HepG2 (cell line): ENCODE measurements at regions not wholly inside any gene's neighbourhood (a gene's known extent, or its start where the extent isn't known, plus 50 kb on each side); places are given as distances from the start of the nearest gene placed in this dataset.

ENCODE experiments used
- ATAC-seq: fragments of 200-7000 bp; cut with Tn5 transposase; 3 replicates; pipeline ENCODE4 v1.9.1; 2020; ENCODE audit warnings: mild to moderate bottlenecking, moderate library complexity
- BruUV-seq: library from RNA; stranded (reverse); fragments of 400-500 nt; replicated peaks from 2 replicates; lab custom pipeline; 2021; lab: Mats Ljungman, UMichigan
- CTCF ChIA-PET: fragments of 300-600 bp; formaldehyde crosslinking; extraction: SDS; loops from one replicate; lab custom pipeline; 2021; ENCODE audit warnings: low total read pairs, inconsistent platforms, low intra/inter-chr PET ratio; lab: Yijun Ruan, JAX
- POLR2A ChIA-PET: fragments of 350-600 bp; sonication (Branson Sonifier 250); formaldehyde crosslinking; loops from one replicate; lab custom pipeline; 2020; ENCODE audit warnings: antibody characterized with exemption, inconsistent platforms; lab: Yijun Ruan, JAX
- DNase-seq: peaks from one replicate; pipeline ENCODE4 v3.0.0-alpha.2; 2015; ENCODE audit warnings: low spot score
- FAIRE-seq: peaks from 3 replicates; lab custom pipeline; 2011; peaks lifted over from hg19 to GRCh38; lab: Jason Lieb, UNC
- H2AFZ ChIP-seq: one replicate; pipeline ENCODE4 v1.6.1; 2011; ENCODE audit warnings: low read length, inconsistent platforms
- H3K27ac ChIP-seq: fragments of 300-600 bp; 3 replicates; pipeline ENCODE4 v1.8.0; 2011; ENCODE audit warnings: mixed run types, mild to moderate bottlenecking, mixed read lengths, low read length, inconsistent platforms; ENCODE audit not compliant: insufficient read depth; ENCODE audit errors: extremely low read length
- H3K27me3 ChIP-seq, 2 experiments: fragments of 200-600 bp in 1 of 2; 2 replicates in 1 of 2; 3 replicates in 1 of 2; pipeline versions ENCODE4 v1.6.0 to v1.8.0; 2011; ENCODE audit warnings: low read length in 2 of 2, mild to moderate bottlenecking in 2 of 2, moderate library complexity in 2 of 2, inconsistent platforms in 1 of 2; ENCODE audit not compliant: insufficient read depth in 2 of 2, control insufficient read depth in 1 of 2
- H3K36me3 ChIP-seq, 2 experiments: fragments of 200-600 bp in 1 of 2; replicated peaks in 1 of 2; 2 replicates in 1 of 2; 3 replicates in 1 of 2; pipeline versions ENCODE4 v1.5.1 to v1.8.0; 2011; ENCODE audit warnings: low read length in 2 of 2, inconsistent platforms in 1 of 2; ENCODE audit not compliant: insufficient read depth in 2 of 2, control insufficient read depth in 1 of 2
- H3K4me1 ChIP-seq: 2 replicates; pipeline ENCODE4 v1.5.1; 2012; ENCODE audit warnings: low read length, inconsistent platforms; ENCODE audit not compliant: insufficient read depth
- H3K4me2 ChIP-seq: 2 replicates; pipeline ENCODE4 v1.6.0; 2011; ENCODE audit warnings: low read depth, low read length, inconsistent platforms
- H3K4me3 ChIP-seq, 3 experiments: fragments of 200-600 bp in 1 of 3; sonication (generic), shearing (Covaris generic) in 1 of 3; replicated peaks in 1 of 3; 2 replicates each; pipeline ENCODE4 v1.5.1; 2011 to 2016; ENCODE audit warnings: low read length in 3 of 3, inconsistent platforms in 2 of 3, low read depth in 2 of 3, mild to moderate bottlenecking in 2 of 3, control low read depth in 1 of 3, mixed read lengths in 1 of 3; ENCODE audit not compliant: insufficient read depth in 1 of 3
- H3K79me2 ChIP-seq: one replicate; pipeline ENCODE4 v1.6.1; 2011; ENCODE audit warnings: low read length, inconsistent platforms; ENCODE audit not compliant: insufficient read depth
- H3K9ac ChIP-seq: 2 replicates; pipeline ENCODE4 v1.6.0; 2011; ENCODE audit warnings: mild to moderate bottlenecking, low read depth, low read length, inconsistent platforms; ENCODE audit not compliant: insufficient read depth
- H3K9me3 ChIP-seq: 2 replicates; pipeline ENCODE4 v1.5.1; 2012; ENCODE audit warnings: mild to moderate bottlenecking, low read length
- H4K20me1 ChIP-seq: 2 replicates; pipeline ENCODE4 v1.6.0; 2011; ENCODE audit warnings: inconsistent platforms, mild to moderate bottlenecking, low read length, moderate library complexity; ENCODE audit not compliant: insufficient read depth
- FOSL2 ChIP-seq: sonication (generic); formaldehyde crosslinking; IDR thresholded peaks from 2 replicates; pipeline ENCODE4 v1.4.0; 2020; ENCODE audit warnings: missing genetic modification reagents
- HNRNPL ChIP-seq: fragments of 200-400 bp; formaldehyde crosslinking; IDR thresholded peaks from 2 replicates; pipeline ENCODE4 v1.6.1; 2017; ENCODE audit warnings: mild to moderate bottlenecking, low read depth, low read length
- KAT7 ChIP-seq: IDR thresholded peaks from 2 replicates; pipeline ENCODE4 v1.6.1; 2018; ENCODE audit warnings: borderline replicate concordance, missing compliant biosample characterization
- KLF9 ChIP-seq: IDR thresholded peaks from 2 replicates; pipeline ENCODE4 v1.6.1; 2016; ENCODE audit warnings: low read depth
- MAFF ChIP-seq: IDR thresholded peaks from 2 replicates; pipeline ENCODE4 v1.6.1; 2011; ENCODE audit warnings: low read depth, low read length, improper control_type of control experiment
- MAZ ChIP-seq, 2 experiments: sonication (generic) in 1 of 2; formaldehyde crosslinking in 1 of 2; IDR thresholded peaks; 2 replicates each; pipeline versions ENCODE4 v1.5.0 to v1.6.1; 2012 to 2020; ENCODE audit warnings: low read depth in 2 of 2, mild to moderate bottlenecking in 2 of 2, borderline replicate concordance in 1 of 2, improper control_type of control experiment in 1 of 2, low read length in 1 of 2, missing genetic modification reagents in 1 of 2, moderate library complexity in 1 of 2
- SIX1 ChIP-seq: sonication (generic); formaldehyde crosslinking; IDR thresholded peaks from 2 replicates; pipeline ENCODE4 v1.4.0; 2020; ENCODE audit warnings: missing genetic modification reagents, borderline replicate concordance
- ZBTB3 ChIP-seq: sonication (generic); formaldehyde crosslinking; IDR thresholded peaks from 2 replicates; pipeline ENCODE4 v1.4.0; 2020; ENCODE audit warnings: low read depth, mild to moderate bottlenecking, moderate library complexity, missing genetic modification reagents, borderline replicate concordance
- ZEB1 ChIP-seq: IDR thresholded peaks from 2 replicates; pipeline ENCODE4 v1.6.1; 2012; ENCODE audit warnings: mild to moderate bottlenecking, low read depth, inconsistent platforms; ENCODE audit not compliant: insufficient replicate concordance
- ZNF441 ChIP-seq: sonication (generic); formaldehyde crosslinking; IDR thresholded peaks from 2 replicates; pipeline ENCODE4 v1.7.0; 2021; ENCODE audit warnings: missing genetic modification reagents, borderline replicate concordance
- ZNF558 ChIP-seq: sonication (generic); formaldehyde crosslinking; IDR thresholded peaks from 2 replicates; pipeline ENCODE4 v1.9.0; 2022; ENCODE audit warnings: mild to moderate bottlenecking, missing genetic modification reagents, borderline replicate concordance
- ZNF878 ChIP-seq: sonication (generic); formaldehyde crosslinking; IDR thresholded peaks from 2 replicates; pipeline ENCODE4 v1.8.1; 2023; ENCODE audit warnings: mild to moderate bottlenecking, missing genetic modification reagents, moderate library complexity
- ZNF883 ChIP-seq: sonication (generic); formaldehyde crosslinking; IDR thresholded peaks from 2 replicates; pipeline ENCODE4 v1.5.1; 2020; ENCODE audit warnings: mild to moderate bottlenecking, missing genetic modification reagents; ENCODE audit errors: not compliant biosample characterization
- WGBS: methylation state at CpG from one replicate; pipeline ENCODE4 v1.1.6; 2017; ENCODE audit warnings: low lambda C conversion rate; 5-methylcytosine and 5-hydroxymethylcytosine counted together
- in situ Hi-C: cut with HindIII; loops from 2 replicates; pipeline ENCODE4 v1.10.0; 2017; ENCODE audit warnings: low pct_unique_long_range_greater_than_20kb; ENCODE audit not compliant: extremely low pct_ligation_motif_present
- intact Hi-C: fragments of 100-400 bp; cut with micrococcal nuclease; formaldehyde crosslinking; loops from one replicate; pipeline ENCODE4 v1.10.0; 2022; ENCODE audit not compliant: unreplicated experiment
- TF ChIP-seq, protein P1 (sequence below): sonication (generic); formaldehyde crosslinking; IDR thresholded peaks from 2 replicates; pipeline ENCODE4 v1.8.0; 2022; ENCODE audit warnings: missing genetic modification reagents, low read depth, mild to moderate bottlenecking, borderline replicate concordance
- TF ChIP-seq, protein P2 (sequence below): IDR thresholded peaks from 2 replicates; pipeline ENCODE4 v1.6.1; 2012; ENCODE audit warnings: low read depth, low read length, improper control_type of control experiment
- TF ChIP-seq, protein P3 (sequence below): sonication (generic); formaldehyde crosslinking; IDR thresholded peaks from 2 replicates; pipeline ENCODE4 v1.5.0; 2020; ENCODE audit warnings: missing genetic modification reagents
- TF ChIP-seq, protein P4 (sequence below): sonication (generic); IDR thresholded peaks from 2 replicates; pipeline ENCODE4 v1.6.1; 2016; ENCODE audit warnings: low read depth, borderline replicate concordance
- TF ChIP-seq, protein P5 (sequence below), 2 experiments: IDR thresholded peaks; 2 replicates each; pipeline ENCODE4 v1.6.1; 2011 to 2012; ENCODE audit warnings: low read length in 2 of 2, borderline replicate concordance in 1 of 2, low read depth in 1 of 2, mild to moderate bottlenecking in 1 of 2, moderate library complexity in 1 of 2

DNA sequence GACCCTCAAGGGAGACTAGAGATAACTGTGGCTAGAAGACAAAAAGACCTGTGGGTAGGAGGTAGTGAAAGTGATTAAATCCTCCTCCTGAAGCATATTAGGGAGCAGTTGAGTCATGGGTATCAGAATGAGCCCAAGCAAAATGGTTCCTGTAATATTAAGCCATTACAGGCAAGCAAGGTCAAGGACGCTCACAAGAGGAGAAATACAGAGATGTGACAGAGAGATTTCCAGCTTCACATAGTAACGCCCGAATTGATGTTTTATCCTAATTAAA lies 77.7 kb downstream of the FAM76B start:
- Histone ChIP-seq H3K4me2 (no peak overlapping the region), H3K79me2 (no peaks in the 10 kb centered on the region), H3K36me3 (no peaks in the 10 kb centered on the region), H3K9me3 (no peaks in the 10 kb centered on the region), H3K27ac (no peak overlapping the region), H2AFZ (no peak overlapping the region), H3K9ac (no peak overlapping the region), H4K20me1 (no peaks in the 10 kb centered on the region), H3K4me3 (no peak overlapping the region), H3K27me3 (peaks cover 3% of the 10 kb centered on the region in 2 experiments; a peak in 3 of 5 replicates), H3K4me1 (no peaks in the 10 kb centered on the region)
- ATAC-seq (no peak), FAIRE-seq (no peak), DNase-seq (no peak)
- ChIA-PET CTCF (no interaction called here), POLR2A (no interaction called here)
- intact Hi-C loops, result no loop called here
- no TSS peak for BruUV-seq
- 17% methylated on average over 3 of the region's 3 CpGs for WGBS
- in situ Hi-C loops, result no loop called here
- TF ChIP-seq ZNF441 (CRISPR knock-in tag) (no peak), SIX1 (CRISPR knock-in tag) (no peak), KAT7 (CRISPR knock-in tag) (no peak), HNRNPL (no peak), ZBTB3 (CRISPR knock-in tag) (no peak), ZNF878 (CRISPR knock-in tag) (no peak), ZNF558 (no peak), ZEB1 (no peak), FOSL2 (CRISPR knock-in tag) (no peak), ZNF883 (CRISPR knock-in tag) (no peak), KLF9 (CRISPR knock-in tag) (no peak), MAZ (IDR thresholded peaks at IDR 0.05; ENCODE audit: borderline replicate concordance, low read depth, low read length) (no peak), MAZ (CRISPR knock-in tag; IDR thresholded peaks at IDR 0.05; ENCODE audit: low read depth) (no peak), MAFF (no peak)
- TF ChIP-seq, protein P1, sequence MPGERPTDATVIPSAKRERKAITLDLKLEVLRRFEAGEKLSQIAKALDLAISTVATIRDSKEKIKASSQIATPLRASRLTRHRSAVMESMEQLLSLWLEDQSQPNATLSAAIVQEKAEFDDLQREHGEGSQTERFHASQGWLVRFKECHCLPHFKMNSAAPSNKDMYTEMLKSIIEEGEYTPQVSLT (CRISPR knock-in tag), result no peak
- TF ChIP-seq, protein P2, sequence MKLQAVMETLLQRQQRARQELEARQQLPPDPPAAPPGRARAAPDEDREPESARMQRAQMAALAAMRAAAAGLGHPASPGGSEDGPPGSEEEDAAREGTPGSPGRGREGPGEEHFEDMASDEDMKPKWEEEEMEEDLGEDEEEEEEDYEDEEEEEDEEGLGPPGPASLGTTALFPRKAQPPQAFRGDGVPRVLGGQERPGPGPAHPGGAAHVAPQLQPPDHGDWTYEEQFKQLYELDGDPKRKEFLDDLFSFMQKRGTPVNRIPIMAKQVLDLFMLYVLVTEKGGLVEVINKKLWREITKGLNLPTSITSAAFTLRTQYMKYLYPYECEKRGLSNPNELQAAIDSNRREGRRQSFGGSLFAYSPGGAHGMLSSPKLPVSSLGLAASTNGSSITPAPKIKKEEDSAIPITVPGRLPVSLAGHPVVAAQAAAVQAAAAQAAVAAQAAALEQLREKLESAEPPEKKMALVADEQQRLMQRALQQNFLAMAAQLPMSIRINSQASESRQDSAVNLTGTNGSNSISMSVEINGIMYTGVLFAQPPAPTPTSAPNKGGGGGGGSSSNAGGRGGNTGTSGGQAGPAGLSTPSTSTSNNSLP, result no peak
- TF ChIP-seq, protein P3, sequence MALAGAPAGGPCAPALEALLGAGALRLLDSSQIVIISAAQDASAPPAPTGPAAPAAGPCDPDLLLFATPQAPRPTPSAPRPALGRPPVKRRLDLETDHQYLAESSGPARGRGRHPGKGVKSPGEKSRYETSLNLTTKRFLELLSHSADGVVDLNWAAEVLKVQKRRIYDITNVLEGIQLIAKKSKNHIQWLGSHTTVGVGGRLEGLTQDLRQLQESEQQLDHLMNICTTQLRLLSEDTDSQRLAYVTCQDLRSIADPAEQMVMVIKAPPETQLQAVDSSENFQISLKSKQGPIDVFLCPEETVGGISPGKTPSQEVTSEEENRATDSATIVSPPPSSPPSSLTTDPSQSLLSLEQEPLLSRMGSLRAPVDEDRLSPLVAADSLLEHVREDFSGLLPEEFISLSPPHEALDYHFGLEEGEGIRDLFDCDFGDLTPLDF (CRISPR knock-in tag), result no peak
- TF ChIP-seq, protein P4, sequence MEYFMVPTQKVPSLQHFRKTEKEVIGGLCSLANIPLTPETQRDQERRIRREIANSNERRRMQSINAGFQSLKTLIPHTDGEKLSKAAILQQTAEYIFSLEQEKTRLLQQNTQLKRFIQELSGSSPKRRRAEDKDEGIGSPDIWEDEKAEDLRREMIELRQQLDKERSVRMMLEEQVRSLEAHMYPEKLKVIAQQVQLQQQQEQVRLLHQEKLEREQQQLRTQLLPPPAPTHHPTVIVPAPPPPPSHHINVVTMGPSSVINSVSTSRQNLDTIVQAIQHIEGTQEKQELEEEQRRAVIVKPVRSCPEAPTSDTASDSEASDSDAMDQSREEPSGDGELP, result no peak
- TF ChIP-seq, protein P5, sequence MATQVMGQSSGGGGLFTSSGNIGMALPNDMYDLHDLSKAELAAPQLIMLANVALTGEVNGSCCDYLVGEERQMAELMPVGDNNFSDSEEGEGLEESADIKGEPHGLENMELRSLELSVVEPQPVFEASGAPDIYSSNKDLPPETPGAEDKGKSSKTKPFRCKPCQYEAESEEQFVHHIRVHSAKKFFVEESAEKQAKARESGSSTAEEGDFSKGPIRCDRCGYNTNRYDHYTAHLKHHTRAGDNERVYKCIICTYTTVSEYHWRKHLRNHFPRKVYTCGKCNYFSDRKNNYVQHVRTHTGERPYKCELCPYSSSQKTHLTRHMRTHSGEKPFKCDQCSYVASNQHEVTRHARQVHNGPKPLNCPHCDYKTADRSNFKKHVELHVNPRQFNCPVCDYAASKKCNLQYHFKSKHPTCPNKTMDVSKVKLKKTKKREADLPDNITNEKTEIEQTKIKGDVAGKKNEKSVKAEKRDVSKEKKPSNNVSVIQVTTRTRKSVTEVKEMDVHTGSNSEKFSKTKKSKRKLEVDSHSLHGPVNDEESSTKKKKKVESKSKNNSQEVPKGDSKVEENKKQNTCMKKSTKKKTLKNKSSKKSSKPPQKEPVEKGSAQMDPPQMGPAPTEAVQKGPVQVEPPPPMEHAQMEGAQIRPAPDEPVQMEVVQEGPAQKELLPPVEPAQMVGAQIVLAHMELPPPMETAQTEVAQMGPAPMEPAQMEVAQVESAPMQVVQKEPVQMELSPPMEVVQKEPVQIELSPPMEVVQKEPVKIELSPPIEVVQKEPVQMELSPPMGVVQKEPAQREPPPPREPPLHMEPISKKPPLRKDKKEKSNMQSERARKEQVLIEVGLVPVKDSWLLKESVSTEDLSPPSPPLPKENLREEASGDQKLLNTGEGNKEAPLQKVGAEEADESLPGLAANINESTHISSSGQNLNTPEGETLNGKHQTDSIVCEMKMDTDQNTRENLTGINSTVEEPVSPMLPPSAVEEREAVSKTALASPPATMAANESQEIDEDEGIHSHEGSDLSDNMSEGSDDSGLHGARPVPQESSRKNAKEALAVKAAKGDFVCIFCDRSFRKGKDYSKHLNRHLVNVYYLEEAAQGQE (IDR thresholded peaks at IDR 0.05; ENCODE audit: borderline replicate concordance in 1 of 2, low read depth in 1 of 2, low read length in 2 of 2), result no peak
